OCI-LY1 (cell line): ENCODE measurements at regions not wholly inside any gene's neighbourhood (a gene's known extent, or its start where the extent isn't known, plus 50 kb on each side); places are given as distances from the start of the nearest gene placed in this dataset.

Source experiments
- H2AFZ ChIP-seq: fragments of 200-600 bp; sonication (generic), shearing (Covaris generic); 2 replicates; pipeline ENCODE4 v1.6.0; 2014; ENCODE audit warnings: antibody characterized with exemption, mild to moderate bottlenecking, low read length
- H3F3A ChIP-seq: fragments of 200-600 bp; sonication (generic), shearing (Covaris generic); 2 replicates; pipeline ENCODE4 v1.6.0; 2014; ENCODE audit warnings: mild to moderate bottlenecking, antibody characterized with exemption, low read length, moderate library complexity; ENCODE audit not compliant: insufficient read depth
- H3K27ac ChIP-seq: fragments of 200-600 bp; sonication (generic); 2 replicates; pipeline ENCODE4 v1.5.1; 2014; ENCODE audit warnings: low read length, mixed run types, mild to moderate bottlenecking, low read depth; ENCODE audit not compliant: poor library complexity, severe bottlenecking
- H3K27me3 ChIP-seq: fragments of 200-600 bp; sonication (generic); 2 replicates; pipeline ENCODE4 v1.6.0; 2014; ENCODE audit warnings: antibody characterized with exemption, mild to moderate bottlenecking, low read length, moderate library complexity; ENCODE audit not compliant: insufficient read depth
- H3K36me3 ChIP-seq: fragments of 200-600 bp; sonication (generic); 2 replicates; pipeline ENCODE4 v1.6.1; 2014; ENCODE audit warnings: mild to moderate bottlenecking, antibody characterized with exemption, low read length, moderate library complexity, mixed read lengths; ENCODE audit not compliant: insufficient read depth
- H3K4me1 ChIP-seq: fragments of 200-600 bp; sonication (generic); 2 replicates; pipeline ENCODE4 v1.5.1; 2014; ENCODE audit warnings: mild to moderate bottlenecking, low read length, moderate library complexity; ENCODE audit not compliant: insufficient read depth, severe bottlenecking
- H3K4me2 ChIP-seq: fragments of 200-600 bp; sonication (generic), shearing (Covaris generic); 2 replicates; pipeline ENCODE4 v1.6.1; 2014; ENCODE audit warnings: low read length
- H3K4me3 ChIP-seq: fragments of 200-600 bp; sonication (generic); 2 replicates; pipeline ENCODE4 v1.5.1; 2014; ENCODE audit warnings: low read length, low read depth, mild to moderate bottlenecking, mixed read lengths; ENCODE audit not compliant: poor library complexity, severe bottlenecking
- H3K79me2 ChIP-seq: fragments of 200-600 bp; shearing (Covaris generic); 2 replicates; pipeline ENCODE4 v1.6.1; 2016; ENCODE audit warnings: mixed run types, low read length, mixed read lengths; ENCODE audit not compliant: insufficient read depth
- H3K9ac ChIP-seq: fragments of 200-600 bp; sonication (generic), shearing (Covaris generic); 2 replicates; pipeline ENCODE4 v1.6.1; 2014; ENCODE audit warnings: mild to moderate bottlenecking, low read length, mixed read lengths
- H3K9me2 ChIP-seq: fragments of 200-600 bp; sonication (generic), shearing (Covaris generic); 2 replicates; pipeline ENCODE4 v1.6.1; 2014; ENCODE audit warnings: low read depth, mild to moderate bottlenecking, low read length, mixed read lengths
- H3K9me3 ChIP-seq: fragments of 200-600 bp; shearing (Covaris generic); 2 replicates; pipeline ENCODE4 v1.6.1; 2014; ENCODE audit warnings: low read length, mixed read lengths
- H4K20me1 ChIP-seq: fragments of 200-600 bp; sonication (generic), shearing (Covaris generic); 2 replicates; pipeline ENCODE4 v1.6.0; 2016; ENCODE audit warnings: mild to moderate bottlenecking, low read length; ENCODE audit not compliant: insufficient read depth
- CTCF ChIP-seq: fragments of 200-600 bp; sonication (generic), shearing (Covaris generic); IDR thresholded peaks from 2 replicates; pipeline ENCODE4 v1.5.1; 2017; ENCODE audit warnings: mild to moderate bottlenecking, antibody characterized with exemption, low read length, moderate library complexity, mixed read lengths
- EZH2 ChIP-seq: fragments of 200-600 bp; sonication (generic), shearing (Covaris generic); IDR thresholded peaks from 2 replicates; pipeline ENCODE4 v1.8.0; 2017; ENCODE audit warnings: borderline replicate concordance, mixed run types, mild to moderate bottlenecking, antibody characterized with exemption, low read length, moderate library complexity, mixed read lengths

- H3K4me2 ChIP-seq: no peak overlapping the region
- H3K9me2 ChIP-seq: no peaks in the 10 kb centered on the region
- H3K9ac ChIP-seq: no peak overlapping the region
- H3K27me3 ChIP-seq: 0 out of 2 replicates have a peak, but pooled peaks cover 10% of the 10 kb centered on the region
- no peak overlapping the region for H2AFZ ChIP-seq
- H3K27ac ChIP-seq: no peak overlapping the region
- H4K20me1 ChIP-seq: no peaks in the 10 kb centered on the region
- no peaks in the 10 kb centered on the region for H3F3A ChIP-seq
- no peaks in the 10 kb centered on the region for H3K4me1 ChIP-seq
- no peak overlapping the region for H3K4me3 ChIP-seq
- TF ChIP-seq EZH2 (no peak), CTCF (no peak)
- no peaks in the 10 kb centered on the region for H3K9me3 ChIP-seq
- no peaks in the 10 kb centered on the region for H3K79me2 ChIP-seq
- no peaks in the 10 kb centered on the region for H3K36me3 ChIP-seq
Observed at GRCh38 chr15:77759896-77760592, 127.3 kb upstream of the LINGO1 start.

- Histone ChIP-seq H3K4me3 (no peak overlapping the region), H3K27me3 (0 out of 2 replicates have a peak, but pooled peaks cover 5% of the 10 kb centered on the region), H3K4me1 (no peaks in the 10 kb centered on the region)
Observed at GRCh38 chr15:77753939-77754338, 121.2 kb upstream of the LINGO1 start.

GRCh38 chr15:77753281-77753873 is 120.7 kb upstream of the LINGO1 start:
- no peaks in the 10 kb centered on the region for H3K36me3 ChIP-seq
- no peaks in the 10 kb centered on the region for H3K9me3 ChIP-seq
- no peaks in the 10 kb centered on the region for H4K20me1 ChIP-seq
- H3K4me3 ChIP-seq: no peak overlapping the region
- TF ChIP-seq CTCF (no peak), EZH2 (no peak)
- no peak overlapping the region for H3K27ac ChIP-seq
- no peaks in the 10 kb centered on the region for H3F3A ChIP-seq
- H3K4me1 ChIP-seq: no peaks in the 10 kb centered on the region
- H3K27me3 ChIP-seq: 0 out of 2 replicates have a peak, but pooled peaks cover 5% of the 10 kb centered on the region
- no peak overlapping the region for H3K4me2 ChIP-seq
- no peaks in the 10 kb centered on the region for H3K79me2 ChIP-seq
- H3K9me2 ChIP-seq: no peaks in the 10 kb centered on the region
- no peak overlapping the region for H2AFZ ChIP-seq
- H3K9ac ChIP-seq: no peak overlapping the region

More at GRCh38 chr15:77753939-77754338, 121.2 kb upstream of the LINGO1 start:
- Histone ChIP-seq H3K9me3 (no peaks in the 10 kb centered on the region), H3K4me2 (no peak overlapping the region), H4K20me1 (no peaks in the 10 kb centered on the region), H3K9ac (no peak overlapping the region), H3K9me2 (no peaks in the 10 kb centered on the region), H3F3A (no peaks in the 10 kb centered on the region), H3K36me3 (no peaks in the 10 kb centered on the region), H2AFZ (no peak overlapping the region), H3K27ac (no peak overlapping the region), H3K79me2 (no peaks in the 10 kb centered on the region)
- TF ChIP-seq EZH2 (no peak), CTCF (no peak)
